ENCODE measurements at regions not wholly inside any gene's neighbourhood (a gene's known extent, or its start where the extent isn't known, plus 50 kb on each side); places are given as distances from the start of the nearest gene placed in this dataset.

DNA sequence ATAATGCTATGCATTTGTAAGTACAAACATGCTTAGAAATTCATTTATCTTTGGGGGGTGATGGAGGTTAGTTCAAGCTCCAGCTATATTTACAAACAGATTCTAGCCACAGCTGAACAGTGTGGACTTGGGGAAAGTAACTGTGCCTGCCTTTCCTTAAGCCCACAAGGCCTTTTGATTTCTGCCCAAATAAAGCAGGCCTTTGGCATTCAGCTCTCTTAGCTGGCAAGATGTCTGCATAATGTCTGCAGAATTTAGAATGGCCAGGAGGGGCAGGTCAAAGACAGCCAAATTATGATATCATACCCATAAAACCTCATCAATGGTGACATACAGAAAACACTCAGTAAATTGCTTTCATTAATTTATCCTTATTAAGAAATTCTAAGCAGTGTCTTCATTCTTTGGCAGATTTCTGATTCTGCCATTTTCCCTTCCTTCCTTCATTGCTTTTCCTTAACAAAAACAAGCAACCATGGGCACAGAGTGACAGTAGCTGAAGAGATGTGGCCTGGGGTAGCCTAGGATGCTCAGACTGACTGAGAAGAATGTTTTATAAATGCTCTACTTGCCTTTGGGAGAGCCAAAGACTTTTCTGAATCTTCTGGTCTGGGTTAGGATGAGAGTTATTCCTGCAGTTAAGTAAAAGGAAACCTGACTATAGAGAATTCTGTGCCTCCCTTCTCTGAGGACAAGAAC lies 538.7 kb upstream of the NR3C2 start:
- TF ChIP-seq POU5F1 (IDR thresholded peaks at IDR 0.05; ENCODE audit: low read depth, low read length) (no peak), POLR2A (IDR thresholded peaks at IDR 0.05; ENCODE audit: control extremely low read depth in 1 of 2, low read depth in 2 of 2, low read length in 2 of 2) (no peak), EZH2 (IDR thresholded peaks at IDR 0.05; ENCODE audit: low read depth, low read length, severe bottlenecking) (no peak), NANOG (IDR thresholded peaks at IDR 0.05; ENCODE audit: insufficient read depth, low read depth, low read length, poor library complexity, severe bottlenecking) (no peak), PHF8 (conservative IDR thresholded peaks at IDR 0.05; ENCODE audit: low read depth, low read length) (no peak), JUN (IDR thresholded peaks at IDR 0.05; ENCODE audit: low read depth, low read length) (no peak), KDM1A (IDR thresholded peaks at IDR 0.05; ENCODE audit: borderline replicate concordance, low read length) (no peak), CEBPB (IDR thresholded peaks at IDR 0.05; ENCODE audit: low read depth, low read length) (no peak)

Data from H1 (cell line).